ENCODE measurements at regions not wholly inside any gene's neighbourhood (a gene's known extent, or its start where the extent isn't known, plus 50 kb on each side); places are given as distances from the start of the nearest gene placed in this dataset.
"Not testable (repeated sequence)": the region's sequence is repeated elsewhere in the genome, so short reads cannot be mapped to it uniquely, and the experiment has no call there.

DNA sequence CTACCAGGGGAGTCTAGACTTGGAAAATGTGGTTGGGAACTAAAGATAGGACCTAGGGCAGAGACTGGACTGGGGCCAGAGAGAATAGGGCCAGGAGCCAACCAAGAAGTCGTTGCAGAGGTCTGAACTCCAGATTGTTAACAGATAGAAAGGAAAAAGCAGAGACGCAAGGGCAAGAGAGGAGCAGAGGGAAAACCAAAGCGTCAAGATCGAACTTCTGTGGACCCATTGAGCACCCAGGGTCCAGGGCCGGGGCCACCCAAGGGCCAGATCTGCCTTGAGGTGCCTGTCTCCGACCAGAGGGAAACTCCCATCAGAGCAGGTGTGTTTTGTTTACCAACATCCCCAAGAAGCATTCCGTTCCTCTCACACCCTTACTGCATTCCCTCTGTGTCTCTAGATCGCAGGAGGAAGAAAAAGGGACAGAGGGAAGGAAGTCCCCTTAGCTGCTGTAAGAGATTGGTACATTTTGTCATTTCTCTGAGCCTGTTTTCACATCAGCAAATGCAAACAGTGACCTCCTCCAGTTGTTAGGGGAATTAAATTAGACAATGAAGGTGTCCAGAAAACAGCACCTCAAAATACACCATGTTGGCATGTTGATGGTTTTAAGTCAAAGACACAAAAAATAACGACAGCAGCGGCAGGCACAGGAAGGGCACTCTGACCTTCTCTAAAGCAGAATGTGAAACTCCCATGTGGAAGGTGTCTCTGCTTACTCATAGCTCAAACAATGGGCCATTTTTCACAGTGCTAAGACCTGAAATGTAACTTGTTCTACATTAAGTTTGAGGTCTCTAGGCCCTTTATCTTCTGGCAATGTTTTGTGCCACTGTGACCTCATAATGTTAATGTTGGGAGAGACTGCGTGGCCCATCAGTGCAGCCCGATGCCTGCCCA lies 105.8 kb upstream of the RAB4A start:
- DNase-seq: peak; percentile 30

DNA sequence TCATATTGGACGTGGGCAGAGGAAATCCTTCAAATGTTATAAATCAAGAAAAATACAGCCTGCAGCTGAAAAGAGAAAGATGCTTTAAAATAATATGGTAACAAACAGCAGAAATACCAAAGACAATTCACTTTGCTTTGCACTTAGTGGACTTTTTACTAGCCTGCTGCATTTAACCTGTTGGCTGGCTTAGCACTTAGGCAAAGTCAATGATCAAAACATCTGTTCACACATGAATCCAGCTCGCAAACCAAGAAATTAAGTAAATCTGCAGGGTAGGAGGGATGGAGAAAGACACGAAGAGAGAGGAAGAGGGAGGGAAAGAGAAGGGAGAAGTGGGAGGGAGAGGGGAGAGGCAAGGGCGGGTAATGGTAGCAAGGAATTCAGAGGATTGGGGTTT lies 103.6 kb upstream of the RAB4A start:
- DNase-seq: no peak

DNA sequence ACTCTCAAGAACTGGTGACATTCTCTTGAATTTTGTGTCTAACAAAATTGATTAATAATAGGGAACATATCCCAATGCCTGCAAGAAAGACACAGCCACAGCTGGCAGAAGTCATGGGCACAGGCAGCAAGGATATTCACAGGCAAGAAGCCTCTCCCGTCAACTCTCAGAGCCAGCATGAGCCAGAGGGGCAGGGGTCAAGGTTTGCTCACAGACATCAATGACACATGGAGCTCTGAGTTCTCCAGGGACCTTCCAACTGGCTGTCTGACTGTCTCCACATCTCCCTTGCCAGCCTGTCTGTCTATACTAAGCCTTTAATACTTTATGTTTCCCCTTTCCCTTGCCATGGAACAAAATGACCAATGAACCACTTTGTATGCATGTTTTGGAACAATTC lies 101.5 kb upstream of the RAB4A start:
- no peak for DNase-seq

DNA sequence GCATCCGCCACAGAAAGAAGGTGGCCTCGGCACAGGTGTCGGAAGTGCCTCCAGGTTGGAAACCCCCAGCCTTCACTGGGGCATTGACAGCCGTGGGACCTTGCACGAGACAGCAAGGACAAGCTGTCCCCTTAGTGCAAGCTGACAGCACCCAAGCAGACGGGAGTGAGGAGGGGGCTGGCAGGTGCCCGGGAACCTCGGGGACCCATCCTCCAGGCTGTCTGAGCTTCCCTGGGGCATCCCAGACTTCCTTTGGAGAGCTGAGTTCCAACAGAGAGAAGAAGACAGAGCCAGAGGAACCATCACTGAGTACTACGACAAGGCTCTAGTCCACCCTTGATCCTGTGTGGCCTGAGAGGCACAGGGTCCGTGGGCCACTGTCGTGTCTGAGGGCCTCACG lies 100.6 kb upstream of the RAB4A start:
- DNase-seq: no peak

DNA sequence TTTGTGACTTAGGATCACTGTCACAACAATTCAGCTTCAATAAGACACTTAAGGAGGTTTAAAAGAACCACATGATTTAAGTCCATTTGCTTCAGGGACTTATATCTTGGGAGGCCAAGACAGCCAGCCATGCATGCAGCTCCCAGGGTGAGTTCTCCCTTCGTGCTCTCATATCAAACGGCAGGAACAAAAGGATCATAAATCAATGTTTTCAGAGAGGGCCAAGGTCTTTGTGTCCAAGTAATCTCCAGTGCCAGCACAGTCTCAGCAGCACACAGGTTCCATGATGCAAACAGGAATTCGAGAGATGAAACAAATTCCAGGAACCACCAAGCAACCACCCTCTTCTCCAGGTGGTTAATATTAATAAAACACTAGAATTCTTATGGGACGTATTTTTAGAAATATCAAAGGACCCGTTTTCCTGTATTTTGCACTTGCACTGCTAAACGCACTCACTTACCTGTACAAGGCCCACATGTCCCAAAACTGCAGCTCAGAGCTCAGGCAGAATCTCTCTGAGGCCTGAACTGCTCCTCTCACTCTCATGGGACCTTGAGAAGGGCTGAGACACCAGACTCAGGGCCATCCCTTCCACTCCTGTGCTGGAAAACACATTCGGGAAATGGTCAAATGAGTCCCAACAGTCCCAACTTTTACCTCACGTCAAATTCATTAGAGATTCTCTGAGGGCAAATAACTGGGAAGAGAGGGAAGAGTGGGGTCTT lies 100.0 kb upstream of the RAB4A start:
- no peak for DNase-seq

DNA sequence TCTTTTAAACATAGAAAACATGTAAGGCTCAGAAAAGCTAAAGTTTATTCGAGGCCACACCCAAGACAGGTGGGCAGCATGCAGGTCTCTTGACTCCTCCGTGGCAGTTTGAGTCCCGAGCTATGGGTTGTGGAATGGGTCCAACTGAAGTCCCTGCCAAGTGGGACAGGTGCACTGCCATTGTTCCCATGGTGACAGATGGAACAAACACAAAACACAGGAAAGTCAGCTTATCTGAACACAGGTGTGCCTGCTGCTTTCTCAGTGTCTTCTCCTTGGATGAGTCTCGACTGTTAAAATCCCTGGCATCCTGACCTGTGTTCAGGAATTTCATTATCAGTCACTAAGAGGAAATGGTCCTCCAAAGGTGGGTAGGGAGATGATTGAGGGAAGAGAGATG lies 99.0 kb upstream of the RAB4A start:
- DNase-seq: no peak

DNA sequence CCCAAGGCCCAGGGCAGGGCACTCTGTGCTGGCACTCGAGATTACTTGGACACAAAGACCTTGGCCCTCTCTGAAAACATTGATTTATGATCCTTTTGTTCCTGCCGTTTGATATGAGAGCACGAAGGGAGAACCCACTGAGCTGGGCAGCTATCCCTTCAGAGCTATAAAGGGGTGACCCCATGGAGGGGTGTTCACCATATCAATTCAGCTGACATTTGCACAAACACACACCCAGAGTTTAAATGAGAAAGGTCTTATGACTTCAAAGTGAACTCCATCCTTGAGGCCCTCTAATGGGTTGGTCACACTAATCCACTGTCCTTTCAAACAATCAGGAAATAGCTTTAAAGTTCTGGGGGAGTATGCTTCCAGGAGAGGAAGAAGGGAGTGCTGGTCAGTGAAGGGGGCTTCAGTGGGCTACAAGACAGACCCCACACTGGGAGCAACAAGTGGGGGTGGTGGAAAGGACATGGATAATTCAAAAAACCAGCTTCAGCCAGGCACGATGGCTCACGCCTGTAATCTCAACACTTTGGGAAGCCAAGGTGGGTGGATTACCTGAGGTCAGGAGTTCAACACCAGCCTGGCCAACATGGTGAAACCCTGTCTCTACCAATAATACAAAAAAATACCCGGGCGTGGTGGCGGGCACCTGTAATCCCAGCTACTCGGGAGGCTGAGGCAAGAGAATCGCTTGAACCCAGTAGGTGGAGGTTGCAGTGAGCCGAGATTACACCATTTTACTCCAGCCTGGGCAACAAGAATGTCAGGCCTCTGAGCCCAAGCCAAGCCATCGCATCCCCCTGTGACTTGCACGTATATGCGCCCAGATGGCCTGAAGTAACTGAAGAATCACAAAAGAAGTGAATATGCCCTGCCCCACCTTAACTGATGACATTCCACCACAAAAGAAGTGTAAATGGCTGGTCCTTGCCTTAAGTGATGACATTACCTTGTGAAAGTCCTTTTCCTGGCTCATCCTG lies 97.1 kb upstream of the RAB4A start:
- not testable (repeated sequence) for DNase-seq

DNA sequence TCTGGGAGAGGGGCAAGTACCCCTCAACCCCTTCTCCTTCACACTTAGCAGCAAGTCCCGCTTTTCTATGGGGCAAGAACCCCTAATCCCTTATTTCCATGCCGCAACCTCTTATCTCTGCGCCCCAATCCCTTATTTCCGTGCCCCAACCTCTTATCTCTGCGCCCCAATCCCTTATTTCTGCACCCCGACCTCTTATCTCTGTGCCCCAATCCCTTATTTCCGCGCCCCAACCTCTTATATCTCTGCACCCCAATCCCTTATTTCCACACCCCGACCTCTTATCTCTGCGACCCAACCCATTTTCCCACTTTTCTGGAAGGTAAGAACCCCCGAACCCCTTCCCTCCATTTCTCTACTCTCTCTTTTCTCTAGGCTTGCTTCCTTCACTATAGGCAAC lies 95.6 kb upstream of the RAB4A start:
- DNase-seq: not testable (repeated sequence)

DNA sequence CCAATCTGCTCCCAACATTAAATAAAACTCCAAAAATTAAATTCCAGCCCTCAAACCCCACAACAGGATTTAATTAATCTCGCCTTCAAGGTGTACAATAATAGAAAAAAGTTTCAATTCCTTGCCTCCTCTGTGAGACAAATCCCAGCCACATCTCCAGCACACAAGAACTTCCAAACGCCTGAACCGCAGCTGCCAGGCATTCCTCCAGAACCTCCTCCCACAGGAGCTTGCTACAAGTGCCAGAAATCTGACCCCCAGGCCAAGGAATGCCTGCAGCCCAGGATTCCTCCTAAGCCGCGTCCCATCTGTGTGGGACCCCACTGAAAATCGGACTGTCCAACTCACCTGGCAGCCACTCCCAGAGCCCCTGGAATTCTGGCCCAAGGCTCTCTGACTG lies 94.5 kb upstream of the RAB4A start:
- not testable (repeated sequence) for DNase-seq

DNA sequence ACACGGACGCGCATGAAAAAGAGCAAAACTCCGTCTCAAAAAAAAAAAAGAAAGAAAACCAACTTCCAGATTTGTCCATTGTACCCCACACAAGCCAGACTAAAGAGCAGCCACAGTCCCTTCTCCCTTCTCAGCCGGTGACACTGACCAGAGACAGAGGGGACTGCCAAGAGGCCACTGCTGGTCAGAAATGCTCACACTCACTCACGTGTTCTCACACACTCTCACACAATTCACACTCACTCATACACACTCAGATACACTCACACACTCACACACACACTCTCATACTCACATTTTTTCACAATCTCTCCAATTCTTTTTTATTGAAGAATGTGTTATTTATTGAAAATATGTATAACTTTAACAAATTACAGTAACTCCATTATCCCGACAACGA lies 90.8 kb upstream of the RAB4A start:
- no peak for DNase-seq

DNA sequence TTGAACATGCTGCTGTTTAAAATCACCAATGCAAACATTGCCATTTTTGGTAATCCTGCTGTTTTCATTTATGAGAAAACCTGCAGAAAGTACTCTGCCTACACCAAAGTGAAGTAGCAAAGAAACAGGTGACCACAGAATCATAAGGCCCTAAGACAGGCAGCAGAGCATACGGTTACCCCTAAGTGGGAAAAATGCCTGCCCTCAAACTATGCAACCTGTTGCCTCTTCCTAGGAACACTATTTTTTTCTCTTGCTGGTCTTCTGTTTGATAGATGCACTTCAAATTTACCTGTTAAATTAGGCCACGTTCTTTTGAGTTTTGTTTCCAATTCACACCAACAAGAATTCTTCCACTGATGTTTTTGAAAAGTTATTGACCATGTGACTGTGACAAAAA lies 89.5 kb upstream of the RAB4A start:
- DNase-seq: no peak

DNA sequence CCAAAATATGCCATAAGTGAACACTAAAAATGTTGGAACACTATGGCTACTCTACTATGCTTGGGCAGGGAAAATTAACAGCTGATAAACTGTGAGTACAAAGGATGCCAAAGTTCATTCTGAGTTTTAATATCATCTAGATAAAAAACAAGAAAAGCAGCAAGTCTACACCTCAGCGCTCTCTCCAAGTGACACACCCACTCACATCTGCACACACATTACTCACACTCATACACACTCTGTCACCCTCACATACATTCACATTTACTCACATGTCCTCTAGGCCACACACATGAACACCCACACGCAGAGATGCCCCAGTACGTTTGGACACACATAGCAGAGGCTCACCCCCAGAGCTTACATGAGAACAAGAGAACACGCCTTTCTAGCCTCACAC lies 87.3 kb upstream of the RAB4A start:
- no peak for DNase-seq

DNA sequence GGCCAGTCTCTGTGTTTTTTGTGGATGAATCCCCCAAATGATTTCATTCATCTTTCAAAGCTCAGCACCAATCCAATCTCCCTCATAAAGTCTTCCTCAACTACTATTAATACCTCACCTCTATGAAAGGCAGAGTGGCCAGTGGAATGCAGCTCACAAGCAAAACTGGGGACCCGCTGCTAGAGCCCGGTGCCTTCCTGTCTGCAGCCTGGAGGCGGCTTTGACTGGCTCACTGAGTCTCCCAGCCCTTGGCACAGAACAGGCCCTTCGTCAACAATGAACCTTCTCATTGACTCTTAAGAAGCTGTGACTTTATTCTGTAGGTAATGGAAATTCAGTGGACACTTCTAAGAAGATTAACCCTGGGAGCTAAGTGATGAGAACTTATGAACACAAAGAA lies 86.8 kb upstream of the RAB4A start:
- DNase-seq: no peak

DNA sequence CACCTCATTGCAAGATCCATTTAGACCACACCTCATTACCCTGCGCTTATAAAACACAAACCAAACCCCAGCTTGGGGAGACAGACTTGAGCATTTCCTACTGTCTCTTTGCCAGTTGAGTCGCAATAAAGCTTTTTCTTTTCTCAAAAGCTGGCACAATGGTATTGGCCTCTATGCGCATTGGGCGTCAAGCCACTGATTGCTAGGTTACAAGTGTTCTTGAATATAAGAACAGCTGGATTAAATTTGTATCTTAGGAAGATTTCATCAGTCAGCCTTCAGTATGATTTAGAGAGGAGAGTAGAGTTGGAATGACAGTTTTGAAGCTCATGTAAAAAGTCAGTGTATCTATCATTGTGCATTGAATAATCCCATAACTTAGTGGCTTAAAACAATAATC lies 84.9 kb upstream of the RAB4A start:
- no peak for DNase-seq

DNA sequence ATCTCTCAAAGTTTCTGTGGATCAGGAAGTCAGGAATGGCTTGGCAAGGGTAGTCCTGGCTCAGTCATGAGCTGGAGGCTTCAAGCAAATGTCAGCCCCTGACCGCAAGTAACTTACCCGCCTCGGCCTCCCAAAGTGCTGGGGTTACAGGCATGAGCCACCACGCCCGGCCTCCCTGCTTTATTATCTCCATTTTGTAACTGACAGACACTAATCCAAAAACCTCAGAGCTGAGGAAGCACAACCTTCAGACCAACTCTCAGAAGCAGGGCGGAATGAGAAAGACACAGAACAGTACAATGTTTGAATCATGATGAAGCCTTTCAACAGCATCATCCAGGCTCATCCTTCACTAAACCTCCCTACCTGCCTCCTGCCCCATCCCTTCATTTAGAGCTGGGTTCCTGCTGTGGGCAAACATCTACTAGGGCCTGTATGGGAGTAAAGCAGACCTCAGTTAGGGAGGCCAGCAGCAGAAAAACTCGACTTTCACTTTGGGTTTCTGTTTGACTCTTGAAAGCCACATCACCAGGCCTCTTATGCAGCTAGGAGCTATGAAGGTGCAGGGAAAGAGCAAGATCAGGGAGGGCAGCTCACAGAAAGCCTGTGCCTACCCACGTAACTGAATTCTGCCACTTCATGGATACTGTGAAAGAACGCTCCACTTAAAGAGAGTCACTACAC lies 84.4 kb upstream of the RAB4A start:
- peak; percentile 79 for DNase-seq

DNA sequence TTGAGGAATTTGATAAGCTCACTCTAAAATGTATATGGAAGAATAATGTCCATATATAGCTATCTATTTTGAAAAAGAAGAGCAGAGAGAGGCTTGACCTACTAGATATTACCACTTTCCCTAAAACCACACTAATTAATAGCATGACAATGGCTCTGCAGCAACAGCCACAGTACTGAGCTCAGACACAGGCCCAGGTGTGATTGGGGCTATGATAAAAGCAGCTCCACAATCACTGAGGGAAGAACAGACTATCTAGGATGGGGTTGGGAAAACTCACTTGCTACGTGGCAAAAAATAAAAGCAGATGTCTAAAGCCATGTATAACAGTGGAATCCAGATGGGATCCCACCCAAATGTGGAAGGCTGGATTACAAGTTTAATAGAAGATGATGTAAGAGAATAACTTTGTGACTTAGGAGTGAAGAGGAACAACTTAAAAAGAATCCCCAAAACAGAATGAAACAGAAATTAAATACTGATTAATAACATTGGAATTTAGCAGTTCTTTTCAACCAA lies 80.8 kb upstream of the RAB4A start:
- no peak for DNase-seq

DNA sequence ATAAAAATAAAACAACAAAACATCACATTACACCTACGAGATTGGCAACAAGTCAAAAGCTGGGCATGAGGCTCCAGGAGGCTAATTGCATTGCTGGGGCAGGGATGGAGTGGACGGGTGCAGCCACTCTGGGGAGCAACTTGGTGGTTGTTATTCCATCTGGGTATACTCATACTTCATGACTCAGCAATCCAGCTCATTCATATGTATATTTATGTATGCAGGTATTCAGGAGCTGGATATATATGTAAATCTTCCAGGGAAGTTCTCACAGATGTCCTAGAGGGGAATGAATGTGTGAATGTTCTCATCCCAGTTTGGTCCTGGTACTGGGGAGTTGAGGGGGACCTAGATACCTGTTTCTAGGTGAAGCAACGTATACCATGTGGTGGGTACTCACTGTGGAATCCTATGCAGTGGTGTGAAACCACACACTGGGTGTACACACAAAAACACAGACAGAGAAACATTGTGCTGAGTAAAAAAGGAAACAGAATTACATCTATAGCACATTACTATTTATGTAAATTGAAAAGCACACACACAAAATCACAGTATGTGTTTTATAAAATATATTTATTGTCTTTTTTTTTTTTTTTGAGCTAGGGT lies 79.7 kb upstream of the RAB4A start:
- DNase-seq: no peak

DNA sequence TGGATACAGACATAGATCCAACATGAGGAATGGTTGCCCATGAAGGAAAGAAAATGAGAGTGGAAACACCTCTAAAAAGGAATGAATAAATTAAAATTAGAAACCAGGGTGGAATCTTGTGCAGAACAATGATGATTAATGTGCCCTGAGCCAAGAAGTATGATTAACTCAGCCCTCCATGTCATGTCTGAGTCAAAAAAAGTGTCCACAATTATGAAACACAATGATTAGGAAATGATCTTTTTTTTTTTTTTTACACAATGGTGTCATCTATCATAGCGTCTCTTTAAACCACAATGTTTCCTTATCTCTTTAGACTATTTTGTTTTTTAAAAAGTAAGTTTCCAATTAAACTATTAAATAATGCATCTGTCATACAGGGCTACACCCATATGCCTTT lies 78.9 kb upstream of the RAB4A start:
- DNase-seq: peak; percentile 19

DNA sequence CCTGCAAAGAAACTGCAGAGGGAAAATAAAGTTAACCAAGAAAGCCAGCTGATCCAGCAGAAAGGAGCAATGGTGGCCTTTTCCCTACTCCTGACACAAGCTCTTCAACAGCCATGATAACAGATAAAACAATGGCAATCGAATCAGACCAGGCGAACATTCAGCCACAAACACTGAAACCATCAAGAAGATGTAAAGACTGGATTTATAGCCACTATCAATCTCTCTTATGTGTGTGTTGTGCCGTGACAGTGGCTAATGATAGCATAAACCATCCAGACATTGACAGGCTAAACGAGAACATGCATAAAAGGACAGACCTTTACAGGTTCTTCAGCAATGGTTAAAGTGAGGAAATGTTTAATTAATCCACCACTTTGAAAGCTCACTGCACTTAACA lies 78.1 kb upstream of the RAB4A start:
- no peak for DNase-seq

DNA sequence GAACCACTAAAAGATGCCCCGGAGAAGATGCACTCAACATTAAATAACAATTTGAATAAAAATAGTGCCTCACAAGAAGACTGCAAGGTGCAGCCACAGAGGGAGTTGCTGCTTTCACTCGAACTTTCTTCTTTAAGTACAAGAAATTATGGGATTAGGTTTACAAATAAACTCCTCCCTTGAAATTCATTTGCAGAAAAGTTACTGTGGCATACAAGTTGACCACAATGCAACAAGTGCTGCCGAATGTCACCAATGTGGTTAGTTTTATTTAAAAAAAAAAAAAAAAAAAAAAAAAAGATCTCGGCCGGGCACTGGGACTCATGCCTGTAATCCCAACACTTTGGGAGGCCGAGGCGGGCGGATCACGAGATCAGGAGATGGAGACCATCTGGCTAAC lies 76.8 kb upstream of the RAB4A start:
- DNase-seq: no peak

DNA sequence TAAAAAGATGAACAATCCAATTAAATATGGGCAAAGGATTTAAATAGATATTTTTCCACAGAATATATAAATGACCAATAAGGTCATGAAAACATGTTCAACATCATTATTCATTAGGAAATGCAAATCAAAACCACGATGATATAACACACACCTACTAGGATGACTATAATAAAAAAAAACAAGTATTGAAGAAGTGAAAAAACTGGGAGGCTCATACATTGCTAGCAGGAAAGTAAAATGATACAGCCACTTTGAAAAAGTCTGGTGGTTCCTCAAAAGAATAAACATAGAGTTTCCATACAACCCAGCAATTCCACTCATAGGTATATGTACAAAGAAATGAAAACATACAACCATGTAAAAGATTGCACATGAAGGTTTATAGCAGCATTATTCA lies 75.7 kb upstream of the RAB4A start:
- DNase-seq: no peak
